ENCODE measurements at regions not wholly inside any gene's neighbourhood (a gene's known extent, or its start where the extent isn't known, plus 50 kb on each side); places are given as distances from the start of the nearest gene placed in this dataset.

- TF ChIP-seq CTCF (conservative IDR thresholded peaks at IDR 0.05; ENCODE audit: low read length) (no peak), EZH2phosphoT487 (IDR thresholded peaks at IDR 0.05; ENCODE audit: borderline replicate concordance) (no peak)
Observed at GRCh38 chr5:60362158-60362557, 337.8 kb downstream of the DEPDC1B start.

All from Loucy (cell line).